SK-N-SH treated with all-trans-retinoic acid at 6 μM for 48 hours (cell line): ENCODE measurements at regions not wholly inside any gene's neighbourhood (a gene's known extent, or its start where the extent isn't known, plus 50 kb on each side); places are given as distances from the start of the nearest gene placed in this dataset.

Source experiments
- CSDC2 ChIP-seq: fragments of 250-450 bp; sonication (Bioruptor Pico); IDR thresholded peaks from 2 replicates; pipeline ENCODE4 v1.5.0; 2020; ENCODE audit warnings: mild to moderate bottlenecking, moderate library complexity
- ZFP3 ChIP-seq: fragments of 250-450 bp; sonication (Bioruptor Pico); IDR thresholded peaks from 2 replicates; pipeline ENCODE4 v1.5.0; 2020; ENCODE audit warnings: mild to moderate bottlenecking, moderate library complexity
- ZFP30 ChIP-seq: fragments of 450-650 bp; formaldehyde crosslinking; IDR thresholded peaks from 2 replicates; pipeline ENCODE4 v1.5.0; 2022; ENCODE audit warnings: mild to moderate bottlenecking, moderate library complexity
- ZNF70 ChIP-seq: fragments of 450-650 bp; formaldehyde crosslinking; IDR thresholded peaks from 2 replicates; pipeline ENCODE4 v1.5.0; 2020; ENCODE audit warnings: mild to moderate bottlenecking, moderate library complexity
- TF ChIP-seq, protein P1 (sequence below): fragments of 250-450 bp; sonication (Bioruptor Pico); IDR thresholded peaks from 2 replicates; pipeline ENCODE4 v1.5.1; 2021; ENCODE audit warnings: mild to moderate bottlenecking, moderate library complexity

DNA sequence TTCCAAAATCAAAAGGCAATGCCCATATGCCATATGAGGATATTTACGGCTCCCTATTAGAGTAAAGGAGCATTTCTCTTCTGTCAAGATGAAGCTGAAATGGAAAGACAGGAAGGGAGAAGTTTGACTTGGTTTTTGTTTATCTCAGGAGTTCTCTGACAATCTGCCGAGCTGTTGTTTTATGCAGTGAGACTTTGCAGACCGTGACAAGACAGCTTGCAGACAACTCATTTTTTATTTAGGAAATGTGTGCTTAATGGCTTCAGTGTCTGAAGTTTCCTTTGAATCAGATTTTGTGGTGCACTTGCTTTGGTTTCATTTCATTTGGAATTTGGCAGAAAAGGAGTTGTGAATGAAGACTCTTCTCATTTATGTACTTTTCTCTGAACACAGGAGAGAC is 145.4 kb downstream of the C12orf50 start:
- no peak for TF ChIP-seq ZFP30 (CRISPR knock-in tag)
- no peak for TF ChIP-seq CSDC2 (CRISPR knock-in tag)
- TF ChIP-seq, protein P1, sequence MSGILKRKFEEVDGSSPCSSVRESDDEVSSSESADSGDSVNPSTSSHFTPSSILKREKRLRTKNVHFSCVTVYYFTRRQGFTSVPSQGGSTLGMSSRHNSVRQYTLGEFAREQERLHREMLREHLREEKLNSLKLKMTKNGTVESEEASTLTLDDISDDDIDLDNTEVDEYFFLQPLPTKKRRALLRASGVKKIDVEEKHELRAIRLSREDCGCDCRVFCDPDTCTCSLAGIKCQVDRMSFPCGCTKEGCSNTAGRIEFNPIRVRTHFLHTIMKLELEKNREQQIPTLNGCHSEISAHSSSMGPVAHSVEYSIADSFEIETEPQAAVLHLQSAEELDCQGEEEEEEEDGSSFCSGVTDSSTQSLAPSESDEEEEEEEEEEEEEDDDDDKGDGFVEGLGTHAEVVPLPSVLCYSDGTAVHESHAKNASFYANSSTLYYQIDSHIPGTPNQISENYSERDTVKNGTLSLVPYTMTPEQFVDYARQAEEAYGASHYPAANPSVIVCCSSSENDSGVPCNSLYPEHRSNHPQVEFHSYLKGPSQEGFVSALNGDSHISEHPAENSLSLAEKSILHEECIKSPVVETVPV (CRISPR knock-in tag): no peak
- no peak for TF ChIP-seq ZNF70
- no peak for TF ChIP-seq ZFP3 (CRISPR knock-in tag)
